ENCODE measurements at regions not wholly inside any gene's neighbourhood (a gene's known extent, or its start where the extent isn't known, plus 50 kb on each side); places are given as distances from the start of the nearest gene placed in this dataset.

DNA sequence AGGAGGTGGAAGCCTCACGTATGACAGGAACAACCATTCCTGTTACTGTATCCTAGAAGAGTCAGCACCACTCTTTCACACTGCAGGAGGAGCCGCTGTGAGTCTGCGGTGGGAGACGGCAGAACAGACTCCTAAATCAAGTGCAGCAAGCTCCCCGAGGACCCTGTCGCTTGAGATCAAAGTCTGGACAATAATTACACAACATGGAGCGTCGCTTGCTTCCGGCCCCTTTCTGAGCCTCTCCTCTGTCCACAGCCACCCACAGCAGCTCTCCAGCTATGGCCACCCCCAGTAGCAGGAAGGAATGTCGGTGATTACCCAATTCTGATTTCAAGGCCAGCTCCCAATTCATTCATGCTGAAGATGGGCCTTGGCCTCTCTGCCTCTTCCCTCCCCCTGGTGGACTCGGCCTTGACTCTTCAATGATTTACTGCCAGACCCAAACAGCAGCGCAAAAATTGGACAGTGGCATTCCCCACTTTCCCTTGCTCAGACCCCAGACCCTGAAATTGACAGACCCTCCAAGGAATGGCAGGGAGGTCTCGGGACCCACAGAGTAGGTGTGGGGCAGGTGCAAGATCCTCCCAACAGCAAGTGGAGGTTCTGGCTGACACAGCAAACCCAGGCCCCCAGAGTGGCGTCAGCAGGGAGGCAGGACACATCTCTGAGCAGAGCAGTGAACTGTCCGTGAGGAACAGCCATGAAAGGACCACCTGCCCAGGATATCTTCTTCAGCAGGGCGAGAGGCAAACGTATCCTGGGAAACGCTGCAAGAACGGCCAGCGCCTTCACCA lies 272.7 kb upstream of the DIO3 start:
- no peak for TF ChIP-seq POLR2A (IDR thresholded peaks at IDR 0.05; ENCODE audit: low read depth, low read length)
- TF ChIP-seq POLR2AphosphoS5 (IDR thresholded peaks at IDR 0.05; ENCODE audit: low read depth, low read length), result no peak
- TF ChIP-seq POU2F2 (IDR thresholded peaks at IDR 0.05; ENCODE audit: low read depth, low read length), result no peak
- no peak for TF ChIP-seq TAF1 (IDR thresholded peaks at IDR 0.05; ENCODE audit: low read depth, low read length)
